Ovary (tissue), 3 donors: ENCODE measurements at regions not wholly inside any gene's neighbourhood (a gene's known extent, or its start where the extent isn't known, plus 50 kb on each side); places are given as distances from the start of the nearest gene placed in this dataset.

ENCODE experiments used
- CTCF ChIP-seq, 3 donors: fragments of 450-650 bp in 2 of 3; fragments of 200-600 bp in 1 of 3; IDR thresholded peaks; one replicate each; pipeline versions ENCODE4 v1.5.1 to v1.8.0; 2016 to 2022; ENCODE audit warnings: antibody characterized with exemption in 3 of 3, mild to moderate bottlenecking in 1 of 3
- POLR2A ChIP-seq: fragments of 450-650 bp; IDR thresholded peaks from one replicate; pipeline ENCODE4 v1.6.1; 2017; ENCODE audit warnings: antibody characterized with exemption, mild to moderate bottlenecking, moderate library complexity
- donor health status: DM: no; HTN: no; CAD: no.

GRCh38 chr16:6267682-6268081 lies 1065.0 kb upstream of the RBFOX1 start:
- TF ChIP-seq CTCF (IDR thresholded peaks at IDR 0.05) (no peak), POLR2A (no peak)
